ENCODE measurements at regions not wholly inside any gene's neighbourhood (a gene's known extent, or its start where the extent isn't known, plus 50 kb on each side); places are given as distances from the start of the nearest gene placed in this dataset.

GRCh38 chr3:135911110-135911509 is 54.4 kb upstream of the PPP2R3A start:
- no peak for DNase-seq (ENCODE audit: low read depth)
- TF ChIP-seq CTCF (conservative IDR thresholded peaks at IDR 0.05; ENCODE audit: low read depth, low read length): no peak
- no peak overlapping the region for H3K4me3 ChIP-seq (ENCODE audit: low read depth, low read length)

GRCh38 chr3:135915206-135915605 is 50.3 kb upstream of the PPP2R3A start:
- DNase-seq (ENCODE audit: low read depth): no peak
- H3K4me3 ChIP-seq (ENCODE audit: low read depth, low read length): no peak overlapping the region
- TF ChIP-seq CTCF (conservative IDR thresholded peaks at IDR 0.05; ENCODE audit: low read depth, low read length): no peak
